Lower leg skin (tissue), 3 donors: ENCODE measurements at regions not wholly inside any gene's neighbourhood (a gene's known extent, or its start where the extent isn't known, plus 50 kb on each side); places are given as distances from the start of the nearest gene placed in this dataset.

Experiments
- POLR2A ChIP-seq, 2 donors: fragments of 450-650 bp; IDR thresholded peaks; one replicate each; pipeline ENCODE4 v1.6.1; 2016 to 2017; ENCODE audit warnings: antibody characterized with exemption in 2 of 2, mild to moderate bottlenecking in 1 of 2, moderate library complexity in 1 of 2
- TF ChIP-seq, protein P1 (sequence below), 3 donors: fragments of 450-650 bp; IDR thresholded peaks; one replicate each; pipeline ENCODE4 v1.5.1; 2016; ENCODE audit warnings: antibody characterized with exemption in 3 of 3, mild to moderate bottlenecking in 3 of 3, moderate library complexity in 2 of 3

DNA sequence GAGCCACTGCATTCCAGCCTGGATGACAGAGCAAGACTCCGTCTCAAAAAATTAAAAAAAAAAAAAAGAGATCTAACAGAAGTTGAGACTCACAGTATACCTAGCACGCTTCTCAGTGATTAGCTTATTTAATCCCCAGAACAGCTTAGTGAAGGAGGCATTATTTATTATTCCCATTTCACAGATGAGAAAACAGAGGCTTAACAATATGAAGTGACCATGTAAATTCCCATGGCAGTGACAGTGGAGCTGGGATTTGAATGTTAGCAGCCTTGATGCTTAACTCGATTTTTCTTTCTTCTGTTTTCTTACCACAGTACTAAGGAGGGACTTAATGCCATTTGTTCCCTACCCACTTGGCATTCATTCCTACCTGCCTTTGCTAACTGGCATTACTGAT, 89.9 kb upstream of the ZNF217 start:
- TF ChIP-seq POLR2A (IDR thresholded peaks at IDR 0.05) = no peak
- TF ChIP-seq, protein P1, sequence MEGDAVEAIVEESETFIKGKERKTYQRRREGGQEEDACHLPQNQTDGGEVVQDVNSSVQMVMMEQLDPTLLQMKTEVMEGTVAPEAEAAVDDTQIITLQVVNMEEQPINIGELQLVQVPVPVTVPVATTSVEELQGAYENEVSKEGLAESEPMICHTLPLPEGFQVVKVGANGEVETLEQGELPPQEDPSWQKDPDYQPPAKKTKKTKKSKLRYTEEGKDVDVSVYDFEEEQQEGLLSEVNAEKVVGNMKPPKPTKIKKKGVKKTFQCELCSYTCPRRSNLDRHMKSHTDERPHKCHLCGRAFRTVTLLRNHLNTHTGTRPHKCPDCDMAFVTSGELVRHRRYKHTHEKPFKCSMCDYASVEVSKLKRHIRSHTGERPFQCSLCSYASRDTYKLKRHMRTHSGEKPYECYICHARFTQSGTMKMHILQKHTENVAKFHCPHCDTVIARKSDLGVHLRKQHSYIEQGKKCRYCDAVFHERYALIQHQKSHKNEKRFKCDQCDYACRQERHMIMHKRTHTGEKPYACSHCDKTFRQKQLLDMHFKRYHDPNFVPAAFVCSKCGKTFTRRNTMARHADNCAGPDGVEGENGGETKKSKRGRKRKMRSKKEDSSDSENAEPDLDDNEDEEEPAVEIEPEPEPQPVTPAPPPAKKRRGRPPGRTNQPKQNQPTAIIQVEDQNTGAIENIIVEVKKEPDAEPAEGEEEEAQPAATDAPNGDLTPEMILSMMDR (IDR thresholded peaks at IDR 0.05) = no peak
